HK-2 (cell line): ENCODE measurements at regions not wholly inside any gene's neighbourhood (a gene's known extent, or its start where the extent isn't known, plus 50 kb on each side); places are given as distances from the start of the nearest gene placed in this dataset.

ENCODE experiments used
- DNase-seq: peaks from one replicate; pipeline ENCODE4 v3.0.0-alpha.2; 2018; ENCODE audit not compliant: unreplicated experiment

GRCh38 chr20:60822699-60823607 lies 429.1 kb upstream of the CDH4 start:
- no peak for DNase-seq

DNA sequence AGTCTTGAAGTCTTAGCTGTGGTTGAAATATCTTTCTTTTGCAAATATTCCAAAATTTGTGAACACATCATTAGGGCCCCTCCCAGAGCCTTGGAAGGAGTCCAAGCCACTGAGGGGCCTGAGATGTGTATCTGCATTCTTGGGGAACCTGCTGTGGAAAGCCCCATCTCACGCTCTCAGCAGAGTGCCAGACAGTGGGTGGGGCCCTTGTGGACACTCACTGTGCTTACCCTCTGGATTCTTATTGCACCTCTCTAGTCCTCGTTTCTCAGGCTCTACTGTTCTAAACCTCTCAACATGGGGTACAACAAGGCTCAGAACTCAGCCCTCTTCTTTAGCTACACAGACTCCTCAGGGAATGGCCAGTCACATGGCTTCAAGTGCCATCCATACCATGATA lies 416.2 kb upstream of the CDH4 start:
- DNase-seq, result no peak

- DNase-seq, result no peak
These were observed 414.8 kb upstream of the CDH4 start for GRCh38 chr20:60837173-60837770.

DNA sequence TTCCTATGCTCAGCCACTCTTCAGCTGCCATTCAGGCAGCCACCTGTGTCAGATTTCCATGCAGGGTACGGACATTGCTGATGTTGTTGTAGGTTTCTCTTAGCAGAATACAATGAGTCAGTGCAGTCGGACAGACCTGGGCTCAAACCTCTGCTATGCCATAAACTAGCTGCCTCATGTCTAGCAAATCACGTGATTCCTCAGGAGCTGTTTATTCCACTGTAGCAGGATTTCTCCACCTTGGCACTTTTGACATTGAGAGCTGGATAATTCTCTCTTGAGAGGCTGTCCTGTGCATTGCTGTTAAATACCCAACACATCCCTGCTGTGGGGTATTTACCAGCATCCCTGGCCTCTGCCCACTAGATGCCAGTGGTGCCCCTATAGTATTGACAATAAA lies 413.8 kb upstream of the CDH4 start:
- no peak for DNase-seq

- no peak for DNase-seq
These were observed 411.1 kb upstream of the CDH4 start for GRCh38 chr20:60840971-60841370.

DNA sequence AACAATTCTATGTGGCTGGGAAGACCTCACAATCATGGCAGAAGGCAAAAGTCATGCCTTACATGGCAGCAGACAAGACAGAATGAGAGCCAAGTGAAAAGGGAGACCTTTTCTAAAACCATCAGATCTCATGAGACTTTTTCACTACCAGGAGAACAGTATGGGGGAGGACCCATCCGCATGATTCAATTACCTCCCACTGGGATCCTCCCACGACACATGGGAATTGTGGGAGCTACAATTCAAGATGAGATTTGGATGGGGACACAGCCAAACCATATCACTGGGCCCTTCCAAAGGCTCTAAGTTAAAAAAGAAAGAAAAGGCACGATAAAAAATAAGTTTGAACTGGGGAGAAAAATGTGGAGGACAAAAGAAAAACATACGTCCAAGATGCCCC lies 406.9 kb upstream of the CDH4 start:
- DNase-seq, result no peak

DNA sequence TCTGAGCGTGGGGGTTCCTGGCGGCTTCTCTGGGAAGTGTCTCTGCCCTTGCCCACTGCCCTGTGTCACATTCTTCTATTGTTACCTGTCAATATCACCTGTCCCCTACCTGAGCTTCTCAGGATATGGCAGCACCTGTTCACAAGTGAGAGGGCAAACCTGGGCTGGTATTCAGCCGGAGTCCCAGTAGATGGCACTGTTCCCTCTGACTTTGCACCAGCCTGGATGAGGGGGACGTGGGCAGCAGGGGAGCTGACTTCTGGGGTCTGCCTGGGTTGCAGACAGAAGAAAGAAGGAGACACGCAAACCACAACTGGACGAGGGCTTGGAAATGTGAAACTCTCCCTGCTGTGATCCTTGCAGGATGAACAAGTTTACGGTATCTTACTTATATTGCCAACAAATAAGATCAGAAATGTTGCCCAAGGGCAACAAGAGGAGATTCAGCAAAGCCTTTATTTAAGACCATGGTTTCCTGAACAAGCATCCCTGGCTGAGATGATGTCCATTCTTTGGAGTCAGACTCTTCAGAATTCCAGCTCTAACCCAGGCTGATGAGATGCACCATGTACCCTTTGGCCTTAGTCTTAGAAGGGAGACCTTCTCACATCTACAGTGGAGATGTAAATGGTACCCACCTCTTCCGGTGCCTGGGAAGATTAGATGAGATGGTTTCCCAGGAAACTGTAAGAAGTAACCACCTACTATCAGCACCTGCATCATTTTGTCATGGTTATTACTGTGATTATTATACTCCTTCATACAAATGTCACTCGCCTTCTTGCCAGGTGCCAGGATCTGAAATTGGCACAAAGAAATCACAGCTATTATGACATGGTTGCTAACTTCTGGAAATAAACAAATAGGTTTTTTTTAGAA lies 400.0 kb upstream of the CDH4 start:
- DNase-seq, result peak; percentile 28

DNA sequence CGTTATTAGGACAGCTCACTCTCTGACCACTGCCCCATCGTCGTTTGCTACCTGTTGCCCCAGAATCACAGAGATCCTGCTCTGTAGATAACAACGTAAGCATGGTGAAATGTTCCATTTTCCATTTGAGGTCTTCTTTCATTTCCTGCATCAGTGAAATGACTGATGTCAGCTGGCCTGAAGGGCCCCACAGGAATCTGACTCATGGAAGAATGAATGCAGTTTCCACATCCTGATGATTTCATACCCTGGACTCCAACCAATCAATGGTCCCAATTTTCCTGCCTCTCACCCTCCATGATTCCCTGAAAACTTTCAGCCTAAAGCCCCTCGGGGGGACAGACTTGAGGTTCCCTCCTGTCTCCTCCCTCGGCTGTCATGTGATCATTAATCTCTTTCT lies 394.4 kb upstream of the CDH4 start:
- DNase-seq, result no peak

GRCh38 chr20:60862601-60863000 lies 389.5 kb upstream of the CDH4 start:
- no peak for DNase-seq

GRCh38 chr20:60863548-60863947 lies 388.5 kb upstream of the CDH4 start:
- no peak for DNase-seq

GRCh38 chr20:60867589-60867988 lies 384.5 kb upstream of the CDH4 start:
- DNase-seq, result no peak

DNA sequence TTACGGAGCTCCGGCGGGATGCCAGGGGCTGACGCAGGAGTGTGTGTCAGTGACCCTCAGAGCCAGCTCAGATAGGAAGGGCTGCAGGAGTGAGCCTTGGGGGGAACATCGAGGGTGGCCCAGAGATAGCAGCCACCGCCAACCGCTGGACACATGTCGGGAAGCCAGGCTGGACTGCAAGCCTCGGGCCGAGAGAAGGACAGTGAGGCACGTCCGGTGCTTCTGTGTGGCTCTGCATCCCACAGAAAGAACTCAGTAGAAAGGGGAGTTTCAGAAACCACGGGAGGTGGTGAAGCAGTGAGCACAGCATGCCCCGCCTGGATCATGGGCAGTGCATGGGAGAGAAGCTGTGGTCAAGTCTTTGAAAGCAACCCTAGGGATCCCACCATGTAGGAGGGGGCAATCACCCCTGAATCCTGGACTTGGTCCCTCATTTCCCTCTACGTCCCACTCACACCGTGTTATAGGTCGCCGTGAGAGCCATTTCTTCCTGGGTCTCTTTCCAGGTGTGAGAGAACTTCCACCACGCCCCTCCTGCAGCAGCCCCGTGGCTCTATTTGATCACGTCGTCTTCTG lies 383.7 kb upstream of the CDH4 start:
- DNase-seq, result no peak

GRCh38 chr20:60869087-60869486 lies 383.0 kb upstream of the CDH4 start:
- no peak for DNase-seq

DNA sequence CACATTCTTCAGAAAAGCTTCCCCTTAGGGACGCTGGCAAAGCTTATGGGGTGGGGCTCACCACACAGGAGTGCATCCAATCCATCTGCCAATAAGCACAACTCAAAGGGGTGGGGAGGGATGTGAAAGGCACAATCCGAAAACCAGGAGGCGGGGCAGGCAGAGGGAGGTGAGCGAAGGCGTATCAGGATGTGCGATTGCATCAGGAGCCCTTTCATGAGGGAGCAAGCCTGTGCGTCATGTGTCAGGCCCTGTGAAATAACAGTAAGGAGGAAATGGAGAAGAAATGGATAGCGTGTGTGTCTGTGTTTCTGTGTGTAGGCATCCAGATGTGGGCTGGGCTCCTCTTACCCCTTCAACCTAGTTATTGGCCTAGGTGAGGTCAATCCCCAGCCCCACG lies 382.4 kb upstream of the CDH4 start:
- no peak for DNase-seq

DNA sequence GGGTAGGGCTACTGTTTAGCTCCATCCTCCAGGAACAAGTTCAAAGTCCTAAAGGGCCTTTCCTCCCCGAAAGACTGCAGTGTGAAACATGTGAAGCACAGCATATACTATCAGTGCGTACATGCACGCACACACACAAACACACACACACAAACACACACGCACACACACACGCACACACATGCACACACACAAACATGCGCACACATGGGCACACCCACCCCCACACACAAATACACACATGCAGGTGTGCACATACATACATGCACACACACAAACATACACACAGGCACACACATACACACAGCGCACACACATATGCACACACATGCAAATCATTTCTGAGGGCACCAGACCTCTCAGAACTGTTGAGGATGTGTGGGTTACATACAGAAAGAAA lies 382.0 kb upstream of the CDH4 start:
- DNase-seq, result no peak

GRCh38 chr20:60872224-60872623 lies 379.8 kb upstream of the CDH4 start:
- DNase-seq, result no peak

GRCh38 chr20:60877071-60877857 lies 374.8 kb upstream of the CDH4 start:
- DNase-seq, result no peak

GRCh38 chr20:60882836-60883235 lies 369.2 kb upstream of the CDH4 start:
- DNase-seq, result no peak

GRCh38 chr20:60883496-60883895 lies 368.6 kb upstream of the CDH4 start:
- no peak for DNase-seq

GRCh38 chr20:60884277-60884676 lies 367.8 kb upstream of the CDH4 start:
- DNase-seq, result no peak

DNA sequence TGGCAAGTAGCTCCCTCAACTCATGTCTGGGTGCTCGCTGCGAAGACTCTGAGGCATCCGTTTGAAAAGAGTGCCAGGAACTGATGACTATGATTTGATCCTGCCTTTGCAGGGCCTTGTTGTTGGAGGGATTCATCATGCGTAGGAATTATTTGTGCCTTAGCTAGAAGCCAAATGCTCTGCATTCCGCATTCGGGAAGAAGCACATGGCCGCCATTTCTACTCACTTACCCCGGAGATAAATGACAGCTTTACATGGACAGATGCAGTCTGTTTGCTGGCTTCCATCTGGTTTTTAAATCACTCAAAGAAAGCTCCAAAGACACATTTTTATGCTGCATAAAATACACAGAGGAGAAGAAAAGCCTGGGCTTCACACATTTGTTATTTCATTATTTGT lies 363.3 kb upstream of the CDH4 start:
- no peak for DNase-seq
